Activated CD8-positive, alpha-beta memory T cell treated with anti-CD3 and anti-CD28 coated beads for 24 hours (primary cell): ENCODE measurements at regions not wholly inside any gene's neighbourhood (a gene's known extent, or its start where the extent isn't known, plus 50 kb on each side); places are given as distances from the start of the nearest gene placed in this dataset.
"Not testable (repeated sequence)": the region's sequence is repeated elsewhere in the genome, so short reads cannot be mapped to it uniquely, and the experiment has no call there.

Experiments used
- DNase-seq: peaks from one replicate; pipeline ENCODE4 v3.0.0-alpha.2; 2020

DNA sequence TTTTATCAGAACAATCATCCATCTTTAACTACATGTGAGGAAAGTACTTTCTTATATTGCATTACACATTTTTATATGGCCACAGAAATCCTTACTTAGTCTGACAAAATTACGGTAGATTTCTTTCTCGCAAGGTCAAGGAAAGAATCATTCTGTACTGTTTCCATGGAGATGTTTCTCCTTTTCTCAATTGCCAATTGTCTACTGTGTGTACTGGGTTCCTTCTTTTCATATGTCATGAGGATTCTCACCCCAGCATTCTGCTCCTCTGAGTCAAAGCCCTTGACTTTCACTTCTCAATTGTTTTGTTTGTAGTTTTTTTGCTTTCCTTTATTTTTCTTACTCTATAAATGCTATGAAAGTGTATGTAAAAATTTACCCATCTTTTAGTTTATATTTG is 99.3 kb upstream of the AGAP9 start:
- not testable (repeated sequence) for DNase-seq

- not testable (repeated sequence) for DNase-seq
Measured at GRCh38 chr10:47619300-47620012, 96.0 kb upstream of the AGAP9 start.

DNA sequence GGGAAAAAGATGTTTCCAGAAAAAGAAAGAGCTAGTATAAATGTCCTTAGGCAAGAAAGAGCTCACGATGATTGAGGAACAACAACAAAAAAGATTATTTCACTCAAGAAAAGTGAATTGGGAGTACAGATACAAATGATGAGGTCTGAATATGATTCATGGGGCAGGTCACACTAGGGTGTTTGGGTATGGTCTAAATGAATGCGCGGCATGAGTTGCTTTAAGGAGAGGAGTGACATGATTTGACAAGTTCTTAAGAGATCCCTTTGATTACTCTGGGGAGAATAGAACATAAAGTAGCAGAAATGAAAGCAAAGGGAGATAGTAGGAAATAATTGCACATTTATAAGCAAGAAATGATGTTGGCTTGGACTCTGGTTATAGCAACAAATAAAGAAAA is 85.9 kb upstream of the AGAP9 start:
- not testable (repeated sequence) for DNase-seq

GRCh38 chr10:47605791-47606773 is 82.6 kb upstream of the AGAP9 start:
- not testable (repeated sequence) for DNase-seq

- DNase-seq = not testable (repeated sequence)
Measured at GRCh38 chr10:47600604-47601003, 77.2 kb upstream of the AGAP9 start.

- DNase-seq = not testable (repeated sequence)
Measured at GRCh38 chr10:47600127-47600526, 76.7 kb upstream of the AGAP9 start.

DNA sequence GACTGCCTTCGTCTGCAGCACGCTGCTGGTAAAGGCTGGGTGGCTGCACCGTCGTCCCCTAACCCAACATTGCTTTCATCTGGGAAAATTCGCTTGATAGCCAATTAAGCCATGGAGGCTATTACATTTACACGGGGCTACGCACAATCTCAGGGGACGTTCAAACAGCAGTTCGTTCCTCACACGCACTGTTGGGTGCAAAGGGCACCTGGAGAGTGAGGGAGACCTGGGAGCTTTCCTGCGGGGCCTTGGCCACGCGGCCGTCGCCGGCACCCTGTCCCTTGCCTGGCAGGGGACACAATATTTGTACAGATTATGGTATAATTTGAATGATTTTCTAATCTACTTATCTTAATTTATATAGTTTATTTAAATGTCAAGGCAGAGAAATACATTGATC is 76.2 kb upstream of the AGAP9 start:
- not testable (repeated sequence) for DNase-seq

DNA sequence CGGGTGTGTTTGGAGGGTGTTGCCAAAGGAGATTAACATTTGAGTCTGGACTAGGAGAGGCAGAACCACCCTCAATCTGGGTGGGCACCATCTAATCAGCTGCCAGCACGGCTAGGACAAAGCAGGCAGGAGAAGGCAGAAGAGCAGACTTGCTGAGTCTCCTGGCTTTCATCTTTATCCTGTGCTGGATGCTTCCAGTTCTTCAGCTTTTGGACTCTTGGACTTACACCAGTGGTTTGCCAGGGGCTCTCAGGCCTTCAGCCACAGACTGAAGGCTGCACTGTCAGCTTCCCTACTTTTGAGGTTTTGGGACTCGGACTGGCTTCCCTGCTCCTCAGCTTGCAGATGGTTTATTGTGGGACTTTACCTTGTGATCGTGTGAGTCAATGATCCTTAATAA is 70.4 kb upstream of the AGAP9 start:
- DNase-seq = not testable (repeated sequence)

- DNase-seq = not testable (repeated sequence)
Measured at GRCh38 chr10:47593129-47593528, 69.7 kb upstream of the AGAP9 start.

DNA sequence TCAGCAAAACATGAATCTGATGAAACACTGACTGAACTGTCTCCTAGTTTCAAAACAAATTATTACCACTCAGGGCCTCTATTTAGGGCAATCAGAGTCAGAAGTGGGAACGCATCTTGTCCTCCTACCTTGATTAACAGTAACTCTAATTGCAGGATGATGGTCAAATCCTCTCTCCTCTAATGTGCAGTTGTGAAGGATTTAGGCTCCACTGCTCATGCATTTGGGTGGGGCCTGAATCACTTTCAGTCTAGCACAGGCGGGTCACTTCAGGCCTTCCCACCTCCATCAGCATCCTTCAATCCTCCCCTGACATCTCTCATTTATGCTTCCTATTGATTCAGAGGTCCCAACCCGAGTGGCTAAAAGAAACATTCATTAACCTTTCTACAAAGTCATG is 67.5 kb upstream of the AGAP9 start:
- DNase-seq = not testable (repeated sequence)

DNA sequence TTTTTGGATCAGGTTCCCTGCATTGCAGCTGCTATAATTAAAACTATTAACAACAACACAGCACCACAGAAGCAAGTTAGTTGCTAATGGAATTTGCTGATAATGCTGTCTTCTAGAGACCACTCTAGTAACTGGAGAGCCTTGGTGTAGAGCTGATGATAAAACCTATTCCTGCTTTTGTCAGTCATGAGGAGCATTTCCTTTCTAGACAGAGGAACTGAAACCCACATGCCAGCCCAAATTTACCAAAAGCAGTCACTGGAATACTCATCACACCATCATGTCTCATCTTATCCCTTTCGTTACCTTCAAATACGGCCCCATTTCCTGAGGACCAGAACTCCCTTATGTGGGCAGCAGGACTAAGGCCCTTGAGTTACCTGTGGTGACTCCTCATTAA is 67.1 kb upstream of the AGAP9 start:
- DNase-seq = not testable (repeated sequence)

- DNase-seq = not testable (repeated sequence)
Measured at GRCh38 chr10:47582051-47582450, 58.6 kb upstream of the AGAP9 start.

DNA sequence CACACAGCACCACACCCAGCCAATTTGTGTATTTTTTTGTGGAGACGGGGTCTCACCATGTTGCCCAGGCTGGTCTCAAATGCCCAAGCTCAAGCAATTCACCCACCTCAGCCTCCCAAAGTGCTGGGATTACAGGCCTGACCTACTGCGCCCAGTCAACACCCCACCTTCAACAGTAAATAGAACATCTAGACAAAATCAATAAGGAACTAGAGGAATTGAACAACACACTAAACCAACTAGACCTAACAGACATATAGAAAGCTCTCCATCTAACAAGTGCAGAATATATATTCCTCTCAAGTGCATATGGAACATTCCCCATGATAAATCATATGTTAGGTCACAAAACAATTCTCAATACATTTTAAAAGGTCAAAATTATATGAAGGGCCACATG is 56.6 kb upstream of the AGAP9 start:
- not testable (repeated sequence) for DNase-seq

- not testable (repeated sequence) for DNase-seq
Measured at GRCh38 chr10:47578547-47578946, 55.1 kb upstream of the AGAP9 start.
